Endothelial cell (in vitro differentiated cells): ENCODE measurements at regions not wholly inside any gene's neighbourhood (a gene's known extent, or its start where the extent isn't known, plus 50 kb on each side); places are given as distances from the start of the nearest gene placed in this dataset.

Experiments
- DNase-seq: peaks from one replicate; pipeline ENCODE4 v3.0.0; 2021; ENCODE audit warnings: low spot score
- H3K27ac Mint-ChIP-seq: one replicate; pipeline ENCODE4 v1.8.0; 2021; ENCODE audit warnings: mixed read lengths, inconsistent platforms; ENCODE audit not compliant: unreplicated experiment
- H3K27me3 Mint-ChIP-seq: one replicate; pipeline ENCODE4 v1.8.0; 2021; ENCODE audit warnings: mild to moderate bottlenecking, moderate library complexity, mixed read lengths, inconsistent platforms; ENCODE audit not compliant: unreplicated experiment
- H3K36me3 Mint-ChIP-seq: one replicate; pipeline ENCODE4 v1.8.0; 2021; ENCODE audit warnings: mild to moderate bottlenecking, low read depth, mixed read lengths, inconsistent platforms; ENCODE audit not compliant: unreplicated experiment
- H3K4me1 Mint-ChIP-seq: one replicate; pipeline ENCODE4 v1.8.0; 2021; ENCODE audit warnings: mild to moderate bottlenecking, mixed read lengths, inconsistent platforms; ENCODE audit not compliant: unreplicated experiment
- H3K4me3 Mint-ChIP-seq: one replicate; pipeline ENCODE4 v1.8.0; 2021; ENCODE audit warnings: mild to moderate bottlenecking, mixed read lengths, inconsistent platforms; ENCODE audit not compliant: unreplicated experiment
- H3K9me3 Mint-ChIP-seq: one replicate; pipeline ENCODE4 v1.8.0; 2021; ENCODE audit warnings: mixed read lengths, inconsistent platforms; ENCODE audit not compliant: unreplicated experiment
- CTCF ChIP-seq: fragments of 200-600 bp; sonication (generic); IDR thresholded peaks from one replicate; pipeline ENCODE4 v1.5.0; 2021; ENCODE audit warnings: antibody characterized with exemption; ENCODE audit not compliant: unreplicated experiment

- Mint-ChIP-seq H3K36me3 (no peaks in the 10 kb centered on the region), H3K27me3 (peaks cover 1% of the 10 kb centered on the region), H3K4me3 (no peak overlapping the region), H3K27ac (no peak overlapping the region), H3K4me1 (no peaks in the 10 kb centered on the region), H3K9me3 (no peaks in the 10 kb centered on the region)
- TF ChIP-seq CTCF: no peak
- no peak for DNase-seq
These were observed 99.0 kb upstream of the ZFP64 start for GRCh38 chr20:52290569-52290968.

GRCh38 chr20:52289956-52290565 lies 98.5 kb upstream of the ZFP64 start:
- TF ChIP-seq CTCF: no peak
- no peak overlapping the region for H3K4me3 Mint-ChIP-seq
- DNase-seq: no peak
- H3K4me1 Mint-ChIP-seq: no peaks in the 10 kb centered on the region
- H3K36me3 Mint-ChIP-seq: no peaks in the 10 kb centered on the region
- no peaks in the 10 kb centered on the region for H3K9me3 Mint-ChIP-seq
- no peak overlapping the region for H3K27ac Mint-ChIP-seq
- peaks cover 1% of the 10 kb centered on the region for H3K27me3 Mint-ChIP-seq

GRCh38 chr20:52280407-52280806 lies 88.8 kb upstream of the ZFP64 start:
- Mint-ChIP-seq H3K4me1 (no peaks in the 10 kb centered on the region), H3K27me3 (no peaks in the 10 kb centered on the region), H3K9me3 (no peaks in the 10 kb centered on the region), H3K4me3 (no peak overlapping the region), H3K36me3 (no peaks in the 10 kb centered on the region), H3K27ac (no peak overlapping the region)
- TF ChIP-seq CTCF: no peak
- no peak for DNase-seq

- Mint-ChIP-seq H3K4me1 (no peaks in the 10 kb centered on the region), H3K27me3 (no peaks in the 10 kb centered on the region), H3K27ac (no peak overlapping the region), H3K4me3 (no peak overlapping the region), H3K36me3 (no peaks in the 10 kb centered on the region), H3K9me3 (no peaks in the 10 kb centered on the region)
- no peak for DNase-seq
- no peak for TF ChIP-seq CTCF
These were observed 88.1 kb upstream of the ZFP64 start for GRCh38 chr20:52279706-52280105.

- Mint-ChIP-seq H3K9me3 (no peaks in the 10 kb centered on the region), H3K27me3 (no peaks in the 10 kb centered on the region), H3K4me1 (no peaks in the 10 kb centered on the region), H3K27ac (no peak overlapping the region), H3K36me3 (no peaks in the 10 kb centered on the region), H3K4me3 (no peak overlapping the region)
- no peak for DNase-seq
- TF ChIP-seq CTCF: no peak
These were observed 83.7 kb upstream of the ZFP64 start for GRCh38 chr20:52275181-52275691.
